Psoas muscle (tissue), 7 donors: ENCODE measurements at regions not wholly inside any gene's neighbourhood (a gene's known extent, or its start where the extent isn't known, plus 50 kb on each side); places are given as distances from the start of the nearest gene placed in this dataset.

ENCODE experiments used
- ATAC-seq, 4 donors: fragments of 200-7000 bp; cut with Tn5 transposase; one replicate each; pipeline ENCODE4 v1.9.1; 2020; ENCODE audit warnings: moderate library complexity in 3 of 4, mild to moderate bottlenecking in 2 of 4
- DNase-seq, 2 donors: peaks; one replicate each; pipeline ENCODE4 v3.0.0-alpha.2; 2020
- H3K27ac ChIP-seq: fragments of 200-600 bp; one replicate; pipeline ENCODE4 v1.8.0; 2022
- H3K27me3 ChIP-seq, 3 donors: fragments of 200-600 bp in 1 of 3; one replicate each; pipeline versions ENCODE4 v1.6.1 to v1.8.0; 2013 to 2022; ENCODE audit warnings: low read length in 2 of 3, mild to moderate bottlenecking in 2 of 3, moderate library complexity in 1 of 3; ENCODE audit not compliant: insufficient read depth in 3 of 3
- H3K36me3 ChIP-seq, 2 donors: fragments of 200-600 bp in 1 of 2; one replicate each; pipeline versions ENCODE4 v1.6.1 to v1.8.0; 2013 to 2022; ENCODE audit warnings: low read depth in 1 of 2, mild to moderate bottlenecking in 1 of 2, moderate library complexity in 1 of 2; ENCODE audit not compliant: insufficient read depth in 1 of 2
- H3K4me1 ChIP-seq: fragments of 200-600 bp; one replicate; pipeline ENCODE4 v1.8.0; 2022
- H3K4me3 ChIP-seq: fragments of 200-600 bp; one replicate; pipeline ENCODE4 v1.8.0; 2022; ENCODE audit warnings: mild to moderate bottlenecking
- H3K9me3 ChIP-seq: fragments of 200-600 bp; one replicate; pipeline ENCODE4 v1.8.0; 2022
- WGBS, 3 donors: extraction: QIAGEN DNeasy Blood & Tissue Kit; methylation state at CpG; one replicate each; pipeline versions ENCODE4 v1.1.6 to v1.1.7; 2013; 5-methylcytosine and 5-hydroxymethylcytosine counted together
- intact Hi-C, 2 donors: fragments of 100-400 bp; cut with DNase I; formaldehyde crosslinking; loops; one replicate each; pipeline versions ENCODE4 v1.11.0 to v1.14.2; 2022
- TF ChIP-seq, protein P1 (sequence below): fragments of 200-600 bp; IDR thresholded peaks from one replicate; pipeline ENCODE4 v1.8.0; 2022; ENCODE audit warnings: antibody characterized with exemption
- donor health status: healthy with polysubstance abuse.
- donor health status: DM: no; HTN: no; CAD: no; lungs with moderate emphysema.
- donor health status: Bipolar disorder and iron deficiency.
- donor health status: healthy.
- donor health status: DM: yes; HTN: yes; CAD: no.
- donor health status: DM: no; HTN: no; CAD: no.
- donor health status: DM: yes; HTN: yes; CAD: no.

DNA sequence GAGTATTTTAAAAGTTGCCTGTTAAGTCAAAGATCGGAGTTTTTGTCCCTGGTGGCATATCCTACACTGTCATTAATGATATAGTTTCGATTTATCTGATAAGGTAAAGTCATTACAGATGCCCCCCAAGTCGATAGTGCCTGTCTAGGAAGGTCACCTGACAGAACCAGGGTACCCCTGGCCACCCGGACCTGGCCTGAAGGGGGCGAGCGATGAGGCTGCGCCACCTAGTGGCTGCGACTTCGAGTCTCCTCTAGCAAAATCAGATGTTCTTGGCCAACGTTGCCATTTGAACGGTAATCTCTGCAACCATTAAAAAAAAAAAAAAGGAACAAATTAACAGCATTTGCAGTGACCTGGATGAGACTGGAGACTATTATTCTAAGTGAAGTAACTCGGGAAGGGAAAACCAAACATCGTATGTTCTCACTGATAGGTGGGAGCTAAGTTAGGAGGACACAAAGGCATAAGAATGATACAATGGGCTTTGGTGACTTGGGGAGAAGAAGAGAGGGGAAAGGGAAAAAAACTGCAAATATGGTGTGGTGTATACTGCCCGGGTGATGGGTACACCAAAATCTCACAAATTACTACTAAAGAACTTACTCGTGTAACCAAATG, 565.1 kb downstream of the LIG4 start:
- H3K36me3 ChIP-seq = no peaks in the 10 kb centered on the region
- H3K4me1 ChIP-seq = no peaks in the 10 kb centered on the region
- no peak overlapping the region for H3K27ac ChIP-seq
- TF ChIP-seq, protein P1, sequence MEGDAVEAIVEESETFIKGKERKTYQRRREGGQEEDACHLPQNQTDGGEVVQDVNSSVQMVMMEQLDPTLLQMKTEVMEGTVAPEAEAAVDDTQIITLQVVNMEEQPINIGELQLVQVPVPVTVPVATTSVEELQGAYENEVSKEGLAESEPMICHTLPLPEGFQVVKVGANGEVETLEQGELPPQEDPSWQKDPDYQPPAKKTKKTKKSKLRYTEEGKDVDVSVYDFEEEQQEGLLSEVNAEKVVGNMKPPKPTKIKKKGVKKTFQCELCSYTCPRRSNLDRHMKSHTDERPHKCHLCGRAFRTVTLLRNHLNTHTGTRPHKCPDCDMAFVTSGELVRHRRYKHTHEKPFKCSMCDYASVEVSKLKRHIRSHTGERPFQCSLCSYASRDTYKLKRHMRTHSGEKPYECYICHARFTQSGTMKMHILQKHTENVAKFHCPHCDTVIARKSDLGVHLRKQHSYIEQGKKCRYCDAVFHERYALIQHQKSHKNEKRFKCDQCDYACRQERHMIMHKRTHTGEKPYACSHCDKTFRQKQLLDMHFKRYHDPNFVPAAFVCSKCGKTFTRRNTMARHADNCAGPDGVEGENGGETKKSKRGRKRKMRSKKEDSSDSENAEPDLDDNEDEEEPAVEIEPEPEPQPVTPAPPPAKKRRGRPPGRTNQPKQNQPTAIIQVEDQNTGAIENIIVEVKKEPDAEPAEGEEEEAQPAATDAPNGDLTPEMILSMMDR = peak; percentile 52
- intact Hi-C loops = no loop called here
- H3K27me3 ChIP-seq = no peaks in the 10 kb centered on the region
- ATAC-seq (no peak), DNase-seq (peak; percentile 33 to 55)
- WGBS, 3 donors = 20 to 22% (median 22%) methylated on average over 15 of the region's 15 CpGs
- no peak overlapping the region for H3K4me3 ChIP-seq
- no peaks in the 10 kb centered on the region for H3K9me3 ChIP-seq

DNA sequence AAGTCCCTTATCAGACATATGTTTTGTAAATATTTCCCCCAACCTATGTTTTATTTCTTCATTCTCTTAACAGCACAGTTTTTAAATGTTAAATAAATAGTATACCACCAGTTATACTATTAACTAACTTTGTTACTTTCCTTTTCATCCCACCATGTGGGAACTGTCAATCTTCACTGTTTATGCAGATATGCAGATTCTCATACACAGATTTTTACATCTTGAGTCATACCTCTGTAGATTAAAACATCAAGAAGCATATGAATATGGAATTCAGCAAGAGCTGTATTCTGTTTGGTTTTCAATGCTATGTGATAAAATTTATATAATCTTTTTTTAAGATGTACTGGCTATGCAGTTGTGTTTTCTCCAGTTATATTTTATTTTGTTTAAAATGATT, 566.3 kb downstream of the LIG4 start:
- Histone ChIP-seq H3K9me3 (no peaks in the 10 kb centered on the region), H3K27me3 (no peaks in the 10 kb centered on the region), H3K27ac (no peak overlapping the region), H3K4me3 (no peak overlapping the region), H3K4me1 (no peaks in the 10 kb centered on the region), H3K36me3 (no peaks in the 10 kb centered on the region)
- ATAC-seq = no peak
- TF ChIP-seq, protein P1 = no peak
- DNase-seq = no peak
- intact Hi-C loops = no loop called here

DNA sequence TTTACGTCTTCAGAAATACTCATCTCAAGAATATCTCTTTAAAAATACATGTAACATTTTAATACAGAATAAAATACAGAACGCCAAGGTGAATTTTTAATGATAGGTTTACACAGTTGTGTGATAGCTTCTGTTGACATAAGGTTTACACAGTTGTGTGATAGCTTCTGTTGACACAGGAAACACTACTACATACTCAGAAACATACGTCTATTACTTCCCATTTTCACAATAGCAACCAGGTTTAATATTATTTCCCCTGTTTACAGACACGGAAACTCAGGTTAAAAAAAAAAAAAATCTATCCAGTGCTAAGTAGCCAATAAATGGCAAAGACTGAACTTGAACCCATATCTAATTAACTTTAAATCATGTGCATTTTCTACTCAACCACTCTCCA, 571.2 kb downstream of the LIG4 start:
- ATAC-seq (no peak), DNase-seq (no peak)
- Histone ChIP-seq H3K4me3 (no peak overlapping the region), H3K9me3 (no peaks in the 10 kb centered on the region), H3K27me3 (no peaks in the 10 kb centered on the region), H3K27ac (no peak overlapping the region), H3K4me1 (no peaks in the 10 kb centered on the region), H3K36me3 (no peaks in the 10 kb centered on the region)
- intact Hi-C loops = no loop called here
- TF ChIP-seq, protein P1 = no peak
- WGBS, 3 donors = 72 to 79% (median 73%) methylated on average over 4 of the region's 4 CpGs

DNA sequence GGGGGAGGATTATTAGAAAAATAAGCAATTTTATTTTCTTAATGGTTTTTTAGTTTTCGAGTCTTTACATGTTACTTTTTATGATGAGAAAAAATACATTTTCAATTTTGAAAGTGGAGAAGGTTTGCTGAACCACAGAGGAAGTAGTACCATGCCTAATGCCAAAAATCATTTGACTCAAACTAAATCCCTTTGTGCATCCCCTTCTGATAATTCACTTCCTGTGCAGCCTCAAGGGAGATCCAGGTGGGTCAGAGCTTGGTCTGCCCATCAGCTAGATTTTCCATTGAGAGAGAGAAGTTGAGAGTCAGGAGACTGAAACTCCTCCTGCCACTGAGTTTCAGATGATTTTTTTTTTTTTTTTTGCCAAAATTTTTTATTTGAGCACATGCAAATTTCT, 571.7 kb downstream of the LIG4 start:
- 88 to 91% (median 89%) methylated on average over 1 of the region's 1 CpG for WGBS, 3 donors
- no peak for ATAC-seq
- Histone ChIP-seq H3K4me1 (no peaks in the 10 kb centered on the region), H3K9me3 (no peaks in the 10 kb centered on the region), H3K36me3 (no peaks in the 10 kb centered on the region), H3K27me3 (no peaks in the 10 kb centered on the region), H3K27ac (no peak overlapping the region), H3K4me3 (no peak overlapping the region)
- intact Hi-C loops = no loop called here
- DNase-seq = no peak
- TF ChIP-seq, protein P1 = no peak

DNA sequence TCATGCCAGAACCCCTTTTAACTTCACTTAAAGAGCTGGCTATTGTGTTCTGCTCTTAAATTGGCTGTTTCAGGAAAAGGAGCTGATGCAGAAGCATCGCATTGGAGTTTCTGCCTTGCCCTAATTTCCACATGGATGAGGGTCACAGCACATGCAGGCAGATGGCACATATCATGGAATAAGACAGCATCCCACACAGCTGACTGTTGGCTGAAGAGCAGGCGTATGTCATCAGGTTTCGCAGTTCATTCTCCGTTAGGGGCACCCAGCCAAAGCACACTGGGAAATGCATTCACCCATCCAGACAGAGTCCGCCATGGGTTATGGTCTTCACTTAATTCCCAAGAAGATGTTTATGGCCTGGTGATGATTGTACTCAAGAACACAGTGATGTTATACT, 572.5 kb downstream of the LIG4 start:
- Histone ChIP-seq H3K4me1 (no peaks in the 10 kb centered on the region), H3K9me3 (no peaks in the 10 kb centered on the region), H3K27ac (no peak overlapping the region), H3K27me3 (no peaks in the 10 kb centered on the region), H3K36me3 (no peaks in the 10 kb centered on the region), H3K4me3 (no peak overlapping the region)
- 56 to 75% (median 69%) methylated on average over 5 of the region's 5 CpGs for WGBS, 3 donors
- no peak for ATAC-seq
- TF ChIP-seq, protein P1 = no peak
- no peak for DNase-seq
- intact Hi-C loops = no loop called here
